22Rv1 (cell line): ENCODE measurements at regions not wholly inside any gene's neighbourhood (a gene's known extent, or its start where the extent isn't known, plus 50 kb on each side); places are given as distances from the start of the nearest gene placed in this dataset.

ENCODE experiments used
- ZFX ChIP-seq: fragments of 450-650 bp; IDR thresholded peaks from 2 replicates; pipeline ENCODE4 v1.6.1; 2017; ENCODE audit warnings: antibody characterized with exemption, borderline replicate concordance
- TF ChIP-seq, protein P1 (sequence below): fragments of 450-650 bp; IDR thresholded peaks from 2 replicates; pipeline ENCODE4 v1.5.1; 2017; ENCODE audit warnings: mild to moderate bottlenecking

DNA sequence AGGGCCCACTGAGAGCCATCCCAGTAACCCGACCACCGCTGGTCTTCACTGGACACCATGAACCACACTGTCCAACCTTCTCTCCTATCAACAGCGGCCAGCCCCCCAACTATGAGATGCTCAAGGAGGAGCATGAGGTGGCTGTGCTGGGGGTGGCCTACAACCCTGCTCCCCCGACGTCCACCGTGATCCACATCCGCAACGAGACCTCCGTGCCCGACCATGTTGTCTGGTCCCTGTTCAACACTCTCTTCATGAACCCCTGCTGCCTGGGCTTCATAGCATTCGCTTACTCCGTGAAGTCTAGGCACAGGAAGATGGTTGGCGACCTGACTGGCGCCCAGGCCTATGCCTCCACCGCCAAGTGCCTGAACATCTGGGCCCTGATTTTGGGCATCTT lies 423.8 kb upstream of the EPHA5 start:
- TF ChIP-seq, protein P1, sequence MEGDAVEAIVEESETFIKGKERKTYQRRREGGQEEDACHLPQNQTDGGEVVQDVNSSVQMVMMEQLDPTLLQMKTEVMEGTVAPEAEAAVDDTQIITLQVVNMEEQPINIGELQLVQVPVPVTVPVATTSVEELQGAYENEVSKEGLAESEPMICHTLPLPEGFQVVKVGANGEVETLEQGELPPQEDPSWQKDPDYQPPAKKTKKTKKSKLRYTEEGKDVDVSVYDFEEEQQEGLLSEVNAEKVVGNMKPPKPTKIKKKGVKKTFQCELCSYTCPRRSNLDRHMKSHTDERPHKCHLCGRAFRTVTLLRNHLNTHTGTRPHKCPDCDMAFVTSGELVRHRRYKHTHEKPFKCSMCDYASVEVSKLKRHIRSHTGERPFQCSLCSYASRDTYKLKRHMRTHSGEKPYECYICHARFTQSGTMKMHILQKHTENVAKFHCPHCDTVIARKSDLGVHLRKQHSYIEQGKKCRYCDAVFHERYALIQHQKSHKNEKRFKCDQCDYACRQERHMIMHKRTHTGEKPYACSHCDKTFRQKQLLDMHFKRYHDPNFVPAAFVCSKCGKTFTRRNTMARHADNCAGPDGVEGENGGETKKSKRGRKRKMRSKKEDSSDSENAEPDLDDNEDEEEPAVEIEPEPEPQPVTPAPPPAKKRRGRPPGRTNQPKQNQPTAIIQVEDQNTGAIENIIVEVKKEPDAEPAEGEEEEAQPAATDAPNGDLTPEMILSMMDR = no peak
- no peak for TF ChIP-seq ZFX
